Stimulated activated CD4-positive, alpha-beta T cell treated with anti-CD3 and anti-CD28 coated beads, Interleukin-4, amount 100 ng/mL, for 1 hour (primary cell): ENCODE measurements at regions not wholly inside any gene's neighbourhood (a gene's known extent, or its start where the extent isn't known, plus 50 kb on each side); places are given as distances from the start of the nearest gene placed in this dataset.
"Not testable (repeated sequence)": the region's sequence is repeated elsewhere in the genome, so short reads cannot be mapped to it uniquely, and the experiment has no call there.

Source experiments
- DNase-seq: peaks from one replicate; pipeline ENCODE4 v3.0.0-alpha.2; 2020

DNA sequence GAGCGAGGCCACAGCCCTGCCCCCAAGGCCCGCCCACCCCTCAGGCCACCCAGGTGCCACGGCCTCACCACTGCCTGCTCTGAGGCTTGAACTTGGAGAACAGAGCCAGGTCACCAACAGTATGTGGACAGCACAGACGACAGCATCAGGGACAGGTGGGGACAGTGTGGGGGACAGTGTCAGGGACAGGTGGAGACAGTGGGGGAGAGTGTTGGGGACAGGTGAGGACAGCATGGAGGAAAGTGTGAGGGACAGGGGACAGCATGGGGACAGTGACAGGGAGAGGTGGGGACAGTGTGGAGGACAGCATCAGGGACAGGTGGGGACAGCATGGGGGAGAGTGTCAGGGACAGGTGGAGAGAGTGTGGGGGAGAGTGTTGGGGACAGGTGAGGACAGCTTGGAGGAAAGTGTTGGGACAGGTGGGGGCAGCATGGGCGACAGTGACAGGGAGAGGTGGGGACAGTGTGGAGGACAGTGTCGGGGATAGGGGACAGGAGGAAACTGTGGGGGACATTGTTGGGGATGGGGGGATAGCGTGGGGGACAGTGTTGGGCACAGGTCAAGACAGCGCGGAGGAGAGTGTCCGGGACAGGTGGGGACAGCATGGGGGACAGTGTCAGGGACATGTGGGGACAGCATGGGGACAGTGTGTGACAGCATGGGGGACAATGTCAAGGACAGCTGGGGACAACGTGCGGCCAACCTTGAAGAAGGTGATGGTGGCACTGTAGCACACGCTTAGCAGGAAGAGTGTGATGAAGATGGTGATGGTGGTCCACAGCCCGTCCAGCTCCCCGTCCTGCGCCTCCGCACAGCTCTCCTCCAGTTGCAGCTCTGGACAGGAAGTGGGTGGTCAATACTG is 114.9 kb downstream of the TMEM121 start:
- DNase-seq = no peak

- DNase-seq = not testable (repeated sequence)
Observed at GRCh38 chr14:105641951-105642350, 115.6 kb downstream of the TMEM121 start.

DNA sequence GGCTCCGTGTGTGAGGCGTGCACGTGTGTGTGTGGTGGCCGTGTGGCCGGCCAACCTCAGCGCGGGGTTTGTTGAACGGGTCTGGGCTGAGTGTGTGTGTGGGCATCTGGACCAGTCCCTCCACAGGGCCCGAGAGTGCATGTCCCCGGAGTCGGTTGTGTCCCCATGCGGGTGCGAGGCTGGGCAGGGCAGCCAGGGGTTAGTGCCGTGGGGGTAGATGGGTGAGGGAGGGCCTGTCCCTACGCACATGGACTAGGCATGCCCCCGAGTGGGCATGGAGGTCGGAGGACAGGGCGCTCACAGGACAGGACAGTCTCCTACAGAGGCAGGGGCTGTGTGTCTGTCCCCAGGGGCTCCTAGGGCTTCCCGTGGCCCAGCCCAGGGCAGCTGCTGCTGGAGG is 116.1 kb downstream of the TMEM121 start:
- not testable (repeated sequence) for DNase-seq

DNA sequence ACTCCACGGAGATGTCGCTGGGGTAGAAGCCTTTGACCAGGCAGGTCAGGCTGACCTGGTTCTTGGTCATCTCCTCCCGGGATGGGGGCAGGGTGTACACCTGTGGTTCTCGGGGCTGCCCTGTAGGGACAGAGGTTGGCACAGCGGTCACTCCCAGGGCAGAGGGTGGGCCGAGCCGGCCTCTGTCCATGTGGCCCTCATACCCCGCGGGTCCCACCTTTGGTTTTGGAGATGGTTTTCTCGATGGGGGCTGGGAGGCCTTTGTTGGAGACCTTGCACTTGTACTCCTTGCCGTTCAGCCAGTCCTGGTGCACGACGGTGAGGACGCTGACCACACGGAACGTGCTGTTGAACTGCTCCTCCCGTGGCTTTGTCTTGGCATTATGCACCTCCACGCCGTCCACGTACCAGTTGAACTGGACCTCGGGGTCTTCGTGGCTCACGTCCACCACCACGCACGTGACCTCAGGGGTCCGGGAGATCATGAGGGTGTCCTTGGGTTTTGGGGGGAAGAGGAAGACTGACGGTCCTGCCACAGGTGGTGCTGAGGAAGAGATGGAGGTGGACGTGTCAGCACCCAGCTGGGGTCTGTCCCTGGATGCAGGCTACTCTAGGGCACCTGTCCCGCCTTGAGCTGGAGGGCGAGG is 117.1 kb downstream of the TMEM121 start:
- DNase-seq = not testable (repeated sequence)

- DNase-seq = not testable (repeated sequence)
Observed at GRCh38 chr14:105644053-105644435, 117.7 kb downstream of the TMEM121 start.

DNA sequence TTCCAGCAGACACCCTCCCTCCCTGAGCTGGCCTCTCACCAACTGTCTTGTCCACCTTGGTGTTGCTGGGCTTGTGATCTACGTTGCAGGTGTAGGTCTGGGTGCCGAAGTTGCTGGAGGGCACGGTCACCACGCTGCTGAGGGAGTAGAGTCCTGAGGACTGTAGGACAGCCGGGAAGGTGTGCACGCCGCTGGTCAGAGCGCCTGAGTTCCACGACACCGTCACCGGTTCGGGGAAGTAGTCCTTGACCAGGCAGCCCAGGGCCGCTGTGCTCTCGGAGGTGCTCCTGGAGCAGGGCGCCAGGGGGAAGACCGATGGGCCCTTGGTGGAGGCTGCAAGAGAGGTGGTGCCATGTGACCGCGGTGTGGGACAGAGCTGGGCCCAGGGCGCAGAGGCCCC is 118.1 kb downstream of the TMEM121 start:
- DNase-seq = not testable (repeated sequence)

- not testable (repeated sequence) for DNase-seq
Observed at GRCh38 chr14:105644891-105645290, 118.5 kb downstream of the TMEM121 start.

- not testable (repeated sequence) for DNase-seq
Observed at GRCh38 chr14:105645389-105645788, 119.0 kb downstream of the TMEM121 start.

DNA sequence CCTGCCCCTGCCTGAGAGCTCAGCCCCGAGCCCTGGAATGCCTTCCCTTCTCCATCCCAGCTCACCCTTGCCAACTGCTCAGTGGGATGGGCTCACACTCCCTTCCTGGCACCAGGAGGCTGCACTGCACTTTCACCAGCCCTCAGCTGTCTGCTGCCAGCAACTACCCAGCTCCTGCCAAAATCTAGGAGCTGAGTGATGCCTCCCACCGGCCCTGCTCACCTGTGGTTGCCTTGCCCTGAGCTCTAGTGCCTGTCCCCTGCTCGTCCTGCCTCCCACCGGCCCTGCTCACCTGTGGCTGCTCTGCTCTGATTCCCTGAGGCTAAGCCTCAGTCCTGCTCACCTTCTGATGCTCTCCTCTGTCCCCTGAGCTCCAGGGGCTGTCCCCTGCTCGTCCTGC is 119.8 kb downstream of the TMEM121 start:
- no peak for DNase-seq

DNA sequence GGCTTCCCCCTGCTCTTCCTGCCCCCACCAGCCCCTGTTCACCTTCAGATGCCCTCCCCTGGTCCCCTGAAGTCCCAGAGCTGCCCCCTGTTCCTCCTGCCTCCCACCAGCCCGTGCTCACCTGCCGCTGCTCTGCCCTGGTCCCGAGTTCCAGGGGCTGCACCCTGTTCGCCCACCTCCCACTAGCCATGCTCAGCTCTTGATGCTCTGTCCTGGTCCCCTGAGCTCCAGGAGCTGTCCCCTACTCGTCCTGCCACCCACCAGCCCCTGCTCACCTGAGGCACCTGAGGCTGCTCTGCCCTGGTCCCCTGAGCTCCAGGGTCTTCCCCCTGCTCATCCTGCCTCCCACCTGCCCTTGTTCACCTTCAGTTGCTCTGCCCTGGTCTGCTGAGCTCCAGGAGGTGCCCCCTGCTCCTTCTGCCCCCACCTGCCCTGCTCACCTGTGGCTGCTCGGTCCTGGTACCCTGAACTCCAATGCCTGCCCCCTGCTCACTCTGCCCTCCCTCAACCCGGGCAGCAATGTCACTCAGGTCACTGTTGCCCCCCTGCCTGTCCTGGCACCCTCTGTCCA is 120.4 kb downstream of the TMEM121 start:
- not testable (repeated sequence) for DNase-seq

DNA sequence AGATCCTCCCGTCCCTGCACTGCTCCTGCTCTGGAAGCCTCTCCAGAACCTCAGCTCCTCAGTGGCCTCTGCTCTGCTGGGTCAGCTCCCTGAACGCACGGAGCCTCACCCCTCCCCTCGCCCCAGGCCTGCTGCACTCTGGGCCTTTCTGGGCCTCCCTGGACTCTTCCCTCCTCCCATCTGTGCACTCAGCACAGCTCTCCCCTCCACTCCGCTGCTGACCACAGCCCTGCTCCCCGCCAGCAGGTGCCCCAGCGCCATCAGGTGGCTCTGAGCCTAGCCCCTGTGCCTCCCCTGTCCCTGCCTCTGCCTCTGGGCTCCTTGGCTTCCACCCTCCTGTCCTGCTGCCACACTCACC is 121.0 kb downstream of the TMEM121 start:
- not testable (repeated sequence) for DNase-seq

- no peak for DNase-seq
Observed at GRCh38 chr14:105647784-105648608, 121.6 kb downstream of the TMEM121 start.

DNA sequence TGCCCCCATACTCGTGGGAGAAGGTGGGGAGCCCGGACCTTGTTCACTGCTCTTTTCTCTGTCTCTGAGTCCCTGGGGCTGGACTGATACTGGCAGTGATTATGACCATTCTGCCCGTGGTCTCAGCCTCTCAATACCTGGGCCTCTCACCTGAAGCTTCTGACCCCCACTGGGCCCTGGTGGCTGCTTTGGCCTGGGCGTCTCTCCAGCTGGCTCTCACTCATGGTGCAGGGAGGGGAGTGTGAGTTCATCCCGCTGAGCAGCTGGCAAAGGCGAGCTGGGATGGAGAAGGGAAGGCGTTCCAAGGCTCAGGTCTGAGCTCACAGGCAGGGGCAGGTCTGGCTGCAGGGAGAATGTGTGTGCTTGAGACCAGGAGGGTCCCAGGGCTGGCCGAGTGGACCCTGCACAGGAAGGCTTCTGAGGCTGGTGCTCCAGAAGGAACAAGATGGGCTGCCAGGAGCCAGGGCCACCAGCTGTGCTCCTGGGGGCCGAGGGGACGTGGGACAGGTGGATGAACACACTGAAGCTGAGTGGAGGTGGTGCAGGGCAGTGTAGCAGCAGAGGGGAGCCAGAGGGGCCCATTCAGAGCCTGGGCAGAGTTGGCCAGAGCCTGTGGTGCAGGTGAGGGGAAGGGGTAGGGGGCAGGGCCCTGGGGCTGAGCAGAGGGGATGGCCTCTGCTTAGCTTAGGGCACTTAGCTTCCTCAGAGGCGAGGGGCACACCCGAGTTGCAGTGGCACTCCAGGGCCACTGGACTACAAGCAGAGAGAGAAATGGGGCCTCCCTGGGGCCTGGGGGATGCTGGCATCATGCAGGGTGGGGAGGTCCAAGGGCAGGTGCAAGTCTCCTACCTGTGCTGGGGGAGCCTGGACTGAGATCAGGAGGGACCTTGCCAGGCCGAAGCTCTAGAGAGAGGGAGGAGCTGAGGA is 122.5 kb downstream of the TMEM121 start:
- DNase-seq = not testable (repeated sequence)

- not testable (repeated sequence) for DNase-seq
Observed at GRCh38 chr14:105652317-105652716, 125.9 kb downstream of the TMEM121 start.

GRCh38 chr14:105653921-105654320 is 127.5 kb downstream of the TMEM121 start:
- DNase-seq = not testable (repeated sequence)

GRCh38 chr14:105659255-105659654 is 132.9 kb downstream of the TMEM121 start:
- not testable (repeated sequence) for DNase-seq

DNA sequence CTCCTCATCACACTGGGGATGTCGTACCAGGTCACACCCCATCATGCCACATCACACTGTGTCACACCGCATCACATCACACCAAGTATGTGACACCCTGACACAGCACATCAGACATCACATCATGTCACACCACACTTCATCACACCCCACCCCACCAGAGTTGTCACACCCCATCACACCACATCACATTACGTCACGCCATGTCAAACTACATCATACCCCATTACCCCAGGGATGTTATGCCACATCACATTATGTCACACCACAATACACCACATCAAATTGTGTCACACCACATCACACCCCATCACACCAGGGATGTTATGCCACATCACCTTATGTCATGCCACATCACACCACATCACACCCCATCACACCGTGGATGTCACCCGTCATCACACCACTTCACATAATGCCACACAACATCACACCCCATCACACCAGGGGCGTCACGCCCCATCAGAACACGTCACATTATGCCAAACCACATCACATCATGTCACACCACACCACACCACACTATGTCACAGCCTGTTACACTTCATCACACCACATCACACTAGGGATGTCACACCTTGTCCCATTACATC is 133.6 kb downstream of the TMEM121 start:
- no peak for DNase-seq

GRCh38 chr14:105660816-105661531 is 134.6 kb downstream of the TMEM121 start:
- no peak for DNase-seq

- not testable (repeated sequence) for DNase-seq
Observed at GRCh38 chr14:105662043-105662442, 135.7 kb downstream of the TMEM121 start.

- not testable (repeated sequence) for DNase-seq
Observed at GRCh38 chr14:105662592-105662991, 136.2 kb downstream of the TMEM121 start.

GRCh38 chr14:105663323-105663722 is 136.9 kb downstream of the TMEM121 start:
- not testable (repeated sequence) for DNase-seq
